ENCODE measurements at regions not wholly inside any gene's neighbourhood (a gene's known extent, or its start where the extent isn't known, plus 50 kb on each side); places are given as distances from the start of the nearest gene placed in this dataset.

GRCh38 chr13:81771951-81772350 is 1431.0 kb upstream of the SPRY2 start:
- H3K9me3 ChIP-seq, result no peaks in the 10 kb centered on the region
- no peaks in the 10 kb centered on the region for H3K36me3 ChIP-seq (replicated peaks)
- no peak overlapping the region for H3K4me3 ChIP-seq
- in situ Hi-C loops (cut with MboI; ENCODE audit: low sequenced_read_pairs), result no loop called here
- H3K27me3 ChIP-seq (ENCODE audit: low read depth), result no peaks in the 10 kb centered on the region
- no peaks in the 10 kb centered on the region for H3K4me1 ChIP-seq
- DNase-seq (ENCODE audit: low spot score in 2 of 2), result no peak

- Histone ChIP-seq H3K36me3 (replicated peaks) (no peaks in the 10 kb centered on the region), H3K4me3 (no peak overlapping the region), H3K27me3 (ENCODE audit: low read depth) (no peaks in the 10 kb centered on the region), H3K4me1 (no peaks in the 10 kb centered on the region), H3K9me3 (no peaks in the 10 kb centered on the region)
- DNase-seq (ENCODE audit: low spot score in 2 of 2), result no peak
- in situ Hi-C loops (cut with MboI; ENCODE audit: low sequenced_read_pairs), result no loop called here
These were observed 1430.1 kb upstream of the SPRY2 start for GRCh38 chr13:81770868-81771505.

- H3K27me3 ChIP-seq (ENCODE audit: low read depth), result no peaks in the 10 kb centered on the region
- H3K9me3 ChIP-seq, result no peaks in the 10 kb centered on the region
- no peaks in the 10 kb centered on the region for H3K4me1 ChIP-seq
- no peak for DNase-seq (ENCODE audit: low spot score in 2 of 2)
- H3K36me3 ChIP-seq (replicated peaks), result no peaks in the 10 kb centered on the region
- in situ Hi-C loops (cut with MboI; ENCODE audit: low sequenced_read_pairs), result no loop called here
- H3K4me3 ChIP-seq, result no peak overlapping the region
These were observed 1421.5 kb upstream of the SPRY2 start for GRCh38 chr13:81762449-81762848.

DNA sequence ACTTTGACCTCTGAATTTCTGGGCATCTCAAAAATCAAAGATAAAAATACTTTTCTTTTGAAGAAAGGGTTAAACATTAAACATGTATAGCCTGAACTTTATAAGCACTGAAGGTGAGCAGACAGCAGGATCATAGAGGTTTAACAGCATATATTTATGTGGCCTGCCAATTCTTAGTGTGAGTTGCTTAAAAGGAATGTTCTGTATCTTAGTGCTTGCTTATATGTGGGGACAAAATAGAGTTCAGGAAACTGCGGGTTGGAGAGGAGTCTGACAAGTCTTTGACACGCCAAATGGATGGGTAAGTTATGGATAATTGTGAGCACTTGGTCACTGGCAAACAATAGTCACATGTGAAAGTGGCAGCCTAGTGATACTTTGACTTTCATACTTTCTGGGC is 1419.4 kb upstream of the SPRY2 start:
- Histone ChIP-seq H3K4me3 (no peak overlapping the region), H3K36me3 (replicated peaks) (no peaks in the 10 kb centered on the region), H3K9me3 (no peaks in the 10 kb centered on the region), H3K4me1 (no peaks in the 10 kb centered on the region), H3K27me3 (ENCODE audit: low read depth) (no peaks in the 10 kb centered on the region)
- in situ Hi-C loops (cut with MboI; ENCODE audit: low sequenced_read_pairs), result no loop called here
- DNase-seq (ENCODE audit: low spot score in 2 of 2), result no peak

- Histone ChIP-seq H3K4me1 (no peaks in the 10 kb centered on the region), H3K36me3 (replicated peaks) (no peaks in the 10 kb centered on the region), H3K27me3 (ENCODE audit: low read depth) (no peaks in the 10 kb centered on the region), H3K4me3 (no peak overlapping the region), H3K9me3 (no peaks in the 10 kb centered on the region)
- no peak for DNase-seq (ENCODE audit: low spot score in 2 of 2)
- in situ Hi-C loops (cut with MboI; ENCODE audit: low sequenced_read_pairs), result no loop called here
These were observed 1416.5 kb upstream of the SPRY2 start for GRCh38 chr13:81757348-81757970.

DNA sequence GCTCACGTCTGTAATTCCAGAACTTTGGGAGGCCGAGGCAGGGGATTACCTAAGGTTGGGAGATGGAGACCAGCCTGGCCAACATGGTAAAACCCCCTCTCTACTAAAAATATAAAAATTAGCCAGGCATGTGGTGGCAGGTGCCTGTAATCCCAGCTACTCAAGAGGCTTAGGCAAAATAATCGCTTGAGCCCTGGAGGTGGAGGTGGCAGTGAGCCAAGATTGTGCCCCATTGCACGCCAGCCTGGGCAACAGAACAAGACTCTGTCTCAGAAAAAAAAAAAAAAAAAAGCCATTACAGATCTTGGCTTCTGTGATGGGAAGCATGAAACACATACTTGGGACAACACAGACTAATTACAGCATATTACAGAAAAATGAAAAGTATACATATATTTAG is 1404.5 kb upstream of the SPRY2 start:
- in situ Hi-C loops (cut with MboI; ENCODE audit: low sequenced_read_pairs), result no loop called here
- DNase-seq (ENCODE audit: low spot score in 2 of 2), result no peak
- no peak overlapping the region for H3K4me3 ChIP-seq
- H3K4me1 ChIP-seq, result no peaks in the 10 kb centered on the region
- no peaks in the 10 kb centered on the region for H3K9me3 ChIP-seq
- H3K36me3 ChIP-seq (replicated peaks), result no peaks in the 10 kb centered on the region
- no peaks in the 10 kb centered on the region for H3K27me3 ChIP-seq (ENCODE audit: low read depth)

GRCh38 chr13:81738364-81738763 is 1397.4 kb upstream of the SPRY2 start:
- Histone ChIP-seq H3K4me1 (no peaks in the 10 kb centered on the region), H3K36me3 (replicated peaks) (no peaks in the 10 kb centered on the region), H3K9me3 (no peaks in the 10 kb centered on the region), H3K27me3 (ENCODE audit: low read depth) (no peaks in the 10 kb centered on the region), H3K4me3 (no peak overlapping the region)
- no peak for DNase-seq (ENCODE audit: low spot score in 2 of 2)
- in situ Hi-C loops (cut with MboI; ENCODE audit: low sequenced_read_pairs), result no loop called here

DNA sequence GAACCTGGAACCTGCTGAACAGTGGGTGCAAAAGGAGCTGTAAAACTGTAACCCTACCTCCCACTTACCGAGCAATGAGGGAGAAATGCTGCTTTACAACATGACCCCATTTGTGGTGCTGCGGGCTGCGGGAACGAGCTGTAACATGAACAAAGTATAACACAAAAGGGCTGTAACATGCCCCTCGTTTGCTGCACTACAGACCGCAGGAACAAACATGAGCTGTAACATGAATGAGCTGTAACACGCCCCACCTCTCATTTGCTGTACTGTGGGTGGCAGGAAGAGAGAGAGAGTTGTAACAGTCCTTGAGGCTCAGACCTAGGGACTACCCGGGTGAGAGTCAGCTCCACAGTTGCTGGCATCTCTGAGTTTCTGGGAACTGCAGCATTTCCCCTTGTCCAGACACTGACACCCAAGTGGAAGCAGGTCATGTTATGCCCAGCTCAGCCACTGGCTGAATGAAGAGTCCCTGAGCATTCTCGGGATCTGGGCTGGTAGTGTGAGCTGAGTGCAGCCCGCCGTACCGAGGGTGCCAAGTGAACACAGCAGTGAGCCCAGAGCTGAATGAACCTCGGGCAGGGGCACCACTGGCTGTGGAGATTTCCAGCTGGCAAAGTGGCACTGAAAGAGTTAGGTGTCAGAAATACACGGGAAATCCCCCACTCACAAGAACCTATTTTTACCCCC is 1385.3 kb upstream of the SPRY2 start:
- Histone ChIP-seq H3K4me1 (no peaks in the 10 kb centered on the region), H3K4me3 (no peak overlapping the region), H3K36me3 (replicated peaks) (no peaks in the 10 kb centered on the region), H3K27me3 (ENCODE audit: low read depth) (no peaks in the 10 kb centered on the region), H3K9me3 (no peaks in the 10 kb centered on the region)
- DNase-seq (ENCODE audit: low spot score in 2 of 2), result no peak
- in situ Hi-C loops (cut with MboI; ENCODE audit: low sequenced_read_pairs), result no loop called here

- no peaks in the 10 kb centered on the region for H3K9me3 ChIP-seq
- in situ Hi-C loops (cut with MboI; ENCODE audit: low sequenced_read_pairs), result no loop called here
- H3K4me3 ChIP-seq, result no peak overlapping the region
- DNase-seq (ENCODE audit: low spot score in 2 of 2), result no peak
- H3K4me1 ChIP-seq, result no peaks in the 10 kb centered on the region
- no peaks in the 10 kb centered on the region for H3K36me3 ChIP-seq (replicated peaks)
- H3K27me3 ChIP-seq (ENCODE audit: low read depth), result no peaks in the 10 kb centered on the region
These were observed 1381.5 kb upstream of the SPRY2 start for GRCh38 chr13:81722456-81722855.

DNA sequence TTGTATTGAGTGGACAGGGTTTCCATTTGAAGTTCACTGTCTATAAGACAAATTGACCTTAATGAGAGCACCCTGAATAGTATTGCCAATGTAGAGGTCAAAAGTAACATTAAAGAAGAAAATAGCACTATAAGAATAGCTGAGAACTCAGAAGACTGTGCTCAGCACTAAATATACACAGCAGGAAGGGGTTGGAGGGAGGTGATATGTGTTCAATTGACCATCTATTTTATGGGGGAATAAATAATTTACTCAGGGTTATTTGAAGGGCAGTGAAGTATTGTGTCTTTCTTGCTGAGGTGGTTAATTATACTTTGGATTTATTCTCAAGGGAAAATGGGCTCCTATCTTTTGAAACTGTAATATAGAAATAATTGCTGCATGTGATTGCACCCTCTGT is 1380.5 kb upstream of the SPRY2 start:
- no peaks in the 10 kb centered on the region for H3K36me3 ChIP-seq (replicated peaks)
- H3K9me3 ChIP-seq, result no peaks in the 10 kb centered on the region
- in situ Hi-C loops (cut with MboI; ENCODE audit: low sequenced_read_pairs), result no loop called here
- no peak overlapping the region for H3K4me3 ChIP-seq
- no peaks in the 10 kb centered on the region for H3K27me3 ChIP-seq (ENCODE audit: low read depth)
- DNase-seq (ENCODE audit: low spot score in 2 of 2), result no peak
- no peaks in the 10 kb centered on the region for H3K4me1 ChIP-seq

DNA sequence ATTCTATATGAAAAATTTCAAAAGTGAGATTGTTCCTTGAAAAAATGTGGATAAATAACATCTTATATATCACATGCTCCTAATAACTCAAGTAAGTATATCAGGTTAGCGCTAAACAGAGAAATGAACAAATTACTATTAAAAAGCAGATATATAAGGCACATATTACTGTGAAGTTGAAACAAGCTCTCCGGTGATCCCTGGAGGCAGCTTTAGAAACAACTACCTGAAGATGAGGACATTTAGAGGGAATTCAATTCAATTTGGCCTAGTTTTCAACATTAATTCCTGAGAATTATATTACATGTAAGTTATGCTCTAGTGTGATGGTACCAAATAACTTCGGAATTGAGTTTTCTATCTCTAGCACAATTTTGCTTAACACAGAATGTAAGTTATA is 1373.6 kb upstream of the SPRY2 start:
- H3K36me3 ChIP-seq (replicated peaks), result no peaks in the 10 kb centered on the region
- in situ Hi-C loops (cut with MboI; ENCODE audit: low sequenced_read_pairs), result no loop called here
- H3K4me1 ChIP-seq, result no peaks in the 10 kb centered on the region
- H3K4me3 ChIP-seq, result no peak overlapping the region
- no peak for DNase-seq (ENCODE audit: low spot score in 2 of 2)
- H3K27me3 ChIP-seq (ENCODE audit: low read depth), result no peaks in the 10 kb centered on the region
- no peaks in the 10 kb centered on the region for H3K9me3 ChIP-seq

GRCh38 chr13:81713201-81713600 is 1372.3 kb upstream of the SPRY2 start:
- Histone ChIP-seq H3K4me1 (no peaks in the 10 kb centered on the region), H3K4me3 (no peak overlapping the region), H3K9me3 (no peaks in the 10 kb centered on the region), H3K27me3 (ENCODE audit: low read depth) (no peaks in the 10 kb centered on the region), H3K36me3 (replicated peaks) (no peaks in the 10 kb centered on the region)
- DNase-seq (ENCODE audit: low spot score in 2 of 2), result no peak
- in situ Hi-C loops (cut with MboI; ENCODE audit: low sequenced_read_pairs), result no loop called here

DNA sequence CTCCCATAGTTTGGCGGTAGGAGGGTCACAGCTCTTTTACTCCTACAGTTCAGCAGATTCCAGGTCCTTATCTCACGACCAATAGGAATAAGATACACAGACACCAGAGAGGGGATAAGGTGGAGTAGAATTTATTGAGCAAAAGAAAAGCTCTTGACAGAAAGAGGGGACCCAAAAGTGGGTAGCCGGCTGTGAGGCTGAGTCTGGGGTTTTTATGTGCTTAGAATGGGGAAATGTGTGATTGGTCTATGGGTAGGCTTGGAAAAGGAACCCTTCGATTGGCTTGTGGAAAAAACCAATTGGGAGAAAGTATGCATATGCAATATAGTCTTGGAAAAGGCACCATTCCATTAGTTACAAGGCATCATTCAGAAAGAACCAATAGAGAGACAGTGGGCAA is 1356.9 kb upstream of the SPRY2 start:
- Histone ChIP-seq H3K27me3 (ENCODE audit: low read depth) (no peaks in the 10 kb centered on the region), H3K4me1 (no peaks in the 10 kb centered on the region), H3K9me3 (no peaks in the 10 kb centered on the region), H3K4me3 (no peak overlapping the region), H3K36me3 (replicated peaks) (no peaks in the 10 kb centered on the region)
- in situ Hi-C loops (cut with MboI; ENCODE audit: low sequenced_read_pairs), result no loop called here
- DNase-seq (ENCODE audit: low spot score in 2 of 2), result no peak

DNA sequence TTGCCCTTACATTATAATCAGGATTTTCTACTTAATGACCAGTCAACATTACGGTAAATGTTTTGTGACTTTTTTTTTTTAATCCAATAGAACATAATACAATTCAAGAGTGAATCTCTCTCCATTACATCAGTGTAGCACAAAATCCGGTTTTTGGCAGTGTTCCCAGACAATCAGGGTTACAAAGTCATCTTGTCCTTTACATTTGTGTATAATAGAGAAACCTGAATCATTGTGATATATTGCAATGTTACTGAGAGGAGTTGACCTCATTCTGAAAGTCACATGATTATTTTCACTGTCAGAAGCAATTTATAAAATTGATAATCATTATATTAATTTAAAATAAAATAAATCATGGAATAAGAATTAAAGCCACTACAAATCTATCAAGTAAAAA is 1346.0 kb upstream of the SPRY2 start:
- peak; percentile 31 to 75 for DNase-seq (ENCODE audit: low spot score in 2 of 2)
- H3K36me3 ChIP-seq (replicated peaks), result no peaks in the 10 kb centered on the region
- no peaks in the 10 kb centered on the region for H3K27me3 ChIP-seq (ENCODE audit: low read depth)
- no peak overlapping the region for H3K4me3 ChIP-seq
- H3K4me1 ChIP-seq, result no peaks in the 10 kb centered on the region
- H3K9me3 ChIP-seq, result no peaks in the 10 kb centered on the region
- in situ Hi-C loops (cut with MboI; ENCODE audit: low sequenced_read_pairs), result no loop called here

Measured in HAP-1 (cell line).